GM19372 (cell line): ENCODE measurements at regions not wholly inside any gene's neighbourhood (a gene's known extent, or its start where the extent isn't known, plus 50 kb on each side); places are given as distances from the start of the nearest gene placed in this dataset.

Experiments
- ATAC-seq: cut with Tn5 transposase; IDR thresholded peaks from one replicate; pipeline ENCODE4 v1.9.1; 2021; ENCODE audit warnings: mild to moderate bottlenecking, low read depth, moderate library complexity; ENCODE audit not compliant: unreplicated experiment

GRCh38 chr4:81650606-81651242 lies 179.0 kb upstream of the RASGEF1B start:
- no peak for ATAC-seq

GRCh38 chr4:81648576-81649275 lies 177.0 kb upstream of the RASGEF1B start:
- peak; percentile 82 for ATAC-seq

GRCh38 chr4:81647388-81647787 lies 175.7 kb upstream of the RASGEF1B start:
- no peak for ATAC-seq

GRCh38 chr4:81642543-81642942 lies 170.8 kb upstream of the RASGEF1B start:
- no peak for ATAC-seq

GRCh38 chr4:81639248-81639647 lies 167.5 kb upstream of the RASGEF1B start:
- no peak for ATAC-seq

- ATAC-seq: no peak
Measured at GRCh38 chr4:81638698-81639097, 167.0 kb upstream of the RASGEF1B start.

- peak; percentile 87 for ATAC-seq
Measured at GRCh38 chr4:81635739-81636138, 164.0 kb upstream of the RASGEF1B start.

- ATAC-seq: no peak
Measured at GRCh38 chr4:81634766-81635549, 163.3 kb upstream of the RASGEF1B start.

- ATAC-seq: no peak
Measured at GRCh38 chr4:81634165-81634564, 162.5 kb upstream of the RASGEF1B start.

GRCh38 chr4:81632581-81633299 lies 161.0 kb upstream of the RASGEF1B start:
- no peak for ATAC-seq

- no peak for ATAC-seq
Measured at GRCh38 chr4:81631958-81632441, 160.3 kb upstream of the RASGEF1B start.

GRCh38 chr4:81629366-81629765 lies 157.7 kb upstream of the RASGEF1B start:
- ATAC-seq: no peak

GRCh38 chr4:81628489-81628888 lies 156.8 kb upstream of the RASGEF1B start:
- no peak for ATAC-seq

GRCh38 chr4:81627590-81627989 lies 155.9 kb upstream of the RASGEF1B start:
- no peak for ATAC-seq

GRCh38 chr4:81626851-81627250 lies 155.1 kb upstream of the RASGEF1B start:
- ATAC-seq: no peak

- ATAC-seq: no peak
Measured at GRCh38 chr4:81625422-81626417, 154.0 kb upstream of the RASGEF1B start.

GRCh38 chr4:81623434-81623833 lies 151.7 kb upstream of the RASGEF1B start:
- ATAC-seq: no peak

- no peak for ATAC-seq
Measured at GRCh38 chr4:81622474-81623184, 150.9 kb upstream of the RASGEF1B start.

GRCh38 chr4:81622028-81622427 lies 150.3 kb upstream of the RASGEF1B start:
- ATAC-seq: no peak
